BJ (cell line): ENCODE measurements at regions not wholly inside any gene's neighbourhood (a gene's known extent, or its start where the extent isn't known, plus 50 kb on each side); places are given as distances from the start of the nearest gene placed in this dataset.

Source experiments
- CTCF ChIA-PET: fragments of 350-600 bp; formaldehyde crosslinking; extraction: SDS; loops from one replicate; lab custom pipeline; 2021; ENCODE audit warnings: antibody characterized with exemption, inconsistent platforms; lab: Yijun Ruan, JAX
- POLR2A ChIA-PET: fragments of 300-600 bp; sonication (Branson Sonifier 250); formaldehyde crosslinking; extraction: SDS; loops from one replicate; lab custom pipeline; 2021; ENCODE audit warnings: antibody characterized with exemption; lab: Charles Lee
- DNase-seq: peaks from one replicate; pipeline ENCODE4 v3.0.0-alpha.2; 2011; ENCODE audit warnings: low read depth
- H3K27me3 ChIP-seq: 2 replicates; pipeline ENCODE4 v1.6.0; 2011; ENCODE audit warnings: low read length; ENCODE audit not compliant: control insufficient read depth, insufficient read depth
- H3K36me3 ChIP-seq: 2 replicates; pipeline ENCODE4 v1.5.1; 2011; ENCODE audit warnings: low read length; ENCODE audit not compliant: control insufficient read depth, insufficient read depth
- H3K4me3 ChIP-seq: 2 replicates; pipeline ENCODE4 v1.5.1; 2011; ENCODE audit warnings: low read depth, mild to moderate bottlenecking, control low read depth, low read length
- CTCF ChIP-seq: IDR thresholded peaks from 2 replicates; pipeline ENCODE4 v1.5.1; 2011; ENCODE audit warnings: low read depth, mild to moderate bottlenecking, control low read depth, inconsistent platforms, low read length, moderate library complexity; ENCODE audit not compliant: insufficient read depth

DNA sequence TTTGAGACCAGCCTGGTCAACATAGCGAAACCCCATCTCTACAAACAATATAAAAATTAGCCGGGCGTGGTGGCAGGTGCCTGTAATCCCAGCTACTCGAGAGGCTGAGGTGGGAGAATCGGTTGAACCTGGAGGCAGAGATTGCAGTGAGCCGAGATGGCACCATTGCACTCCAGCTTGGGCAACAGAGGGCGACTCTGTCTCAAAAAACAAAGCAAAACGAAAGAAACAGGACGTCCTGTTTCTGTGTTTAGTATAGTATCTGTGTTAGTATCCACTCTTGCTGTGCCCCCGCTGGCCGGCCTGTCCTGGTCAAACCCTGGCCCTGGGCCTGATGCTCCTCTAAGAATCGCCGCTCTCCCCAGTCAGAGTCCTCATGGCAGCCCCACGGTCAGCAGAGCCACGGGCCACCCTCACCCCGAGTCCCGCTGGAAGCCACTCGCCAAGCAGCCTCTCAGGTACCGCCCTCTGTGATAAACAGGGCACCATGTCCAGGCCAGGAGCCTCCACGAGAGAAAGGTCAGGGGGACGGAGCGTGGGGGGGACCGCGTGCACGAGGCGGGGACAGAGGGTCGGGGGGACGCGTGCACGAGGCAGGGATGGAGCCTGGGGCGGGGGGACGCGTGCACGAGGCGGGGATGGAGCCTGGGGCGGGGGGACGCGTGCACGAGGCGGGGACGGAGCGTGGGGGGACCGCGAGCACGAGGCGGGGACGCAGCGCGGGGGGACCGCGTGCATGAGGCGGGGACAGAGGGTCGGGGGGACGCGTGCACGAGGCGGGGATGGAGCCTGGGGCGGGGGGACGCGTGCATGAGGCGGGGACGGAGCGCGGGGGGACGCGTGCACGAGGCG is 384.5 kb downstream of the SMOC2 start:
- no peak overlapping the region for H3K4me3 ChIP-seq
- no peaks in the 10 kb centered on the region for H3K36me3 ChIP-seq
- H3K27me3 ChIP-seq, result no peaks in the 10 kb centered on the region
- ChIA-PET CTCF (no interaction called here), POLR2A (no interaction called here)
- TF ChIP-seq CTCF, result no peak
- DNase-seq, result no peak

GRCh38 chr6:168823397-168824212 is 382.6 kb downstream of the SMOC2 start:
- no peak for TF ChIP-seq CTCF
- no peak for DNase-seq
- Histone ChIP-seq H3K4me3 (no peak overlapping the region), H3K27me3 (no peaks in the 10 kb centered on the region), H3K36me3 (no peaks in the 10 kb centered on the region)
- CTCF ChIA-PET, result interaction anchor here (0.6 kb wide), 1 partner anchor 1446 kb away, joined by 3 read pairs; no protein-coding TSS in a partner anchor
- POLR2A ChIA-PET, result no interaction called here

DNA sequence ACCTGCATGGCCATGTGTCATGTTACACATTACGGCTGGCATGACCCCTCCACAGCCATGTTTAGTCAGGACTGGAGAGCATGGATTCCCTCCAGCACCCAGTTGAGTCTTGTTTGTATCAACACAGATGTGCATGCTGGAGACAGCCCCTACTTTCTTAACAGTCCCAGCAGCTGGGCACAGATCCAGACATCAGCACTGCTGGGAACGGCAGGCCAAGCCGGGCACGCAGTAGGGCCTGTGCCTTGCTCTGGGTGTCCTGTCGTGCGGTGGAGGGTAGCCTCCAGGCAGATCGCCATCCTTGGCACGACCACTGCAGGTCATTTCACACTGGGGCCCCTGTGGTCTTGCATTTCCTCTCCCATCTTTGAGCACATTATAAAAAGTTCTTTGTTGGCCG is 381.4 kb downstream of the SMOC2 start:
- DNase-seq, result no peak
- TF ChIP-seq CTCF, result no peak
- no peak overlapping the region for H3K4me3 ChIP-seq
- no peaks in the 10 kb centered on the region for H3K36me3 ChIP-seq
- POLR2A ChIA-PET, result no interaction called here
- H3K27me3 ChIP-seq, result no peaks in the 10 kb centered on the region
- CTCF ChIA-PET, result interaction anchor here (0.7 kb wide), 1 partner anchor 51 kb away, joined by 3 read pairs; no protein-coding TSS in a partner anchor

DNA sequence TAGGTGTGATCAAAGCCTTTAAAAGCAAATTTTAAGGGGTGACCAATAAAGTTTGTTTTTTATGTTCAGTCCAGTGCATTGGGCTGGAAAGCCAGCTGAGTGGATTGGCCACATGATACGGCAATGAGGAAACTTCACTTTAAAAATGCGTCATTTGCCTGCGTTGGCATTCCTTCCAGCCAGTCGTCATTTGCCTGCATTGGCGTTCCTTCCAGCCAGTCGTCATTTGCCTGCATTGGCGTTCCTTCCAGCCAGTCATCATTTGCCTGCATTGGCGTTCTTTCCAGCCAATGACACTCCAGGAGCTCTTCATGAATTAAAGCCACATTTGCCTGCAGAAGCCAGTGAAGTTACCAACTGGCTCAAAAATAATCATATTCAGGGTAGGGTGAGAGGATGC is 378.6 kb downstream of the SMOC2 start:
- DNase-seq, result no peak
- no peak for TF ChIP-seq CTCF
- POLR2A ChIA-PET, result no interaction called here
- no peaks in the 10 kb centered on the region for H3K27me3 ChIP-seq
- H3K4me3 ChIP-seq, result no peak overlapping the region
- no peaks in the 10 kb centered on the region for H3K36me3 ChIP-seq
- CTCF ChIA-PET, result no interaction called here

- DNase-seq, result no peak
- Histone ChIP-seq H3K27me3 (no peaks in the 10 kb centered on the region), H3K4me3 (no peak overlapping the region), H3K36me3 (no peaks in the 10 kb centered on the region)
- TF ChIP-seq CTCF, result no peak
- ChIA-PET POLR2A (no interaction called here), CTCF (no interaction called here)
These were observed 376.7 kb downstream of the SMOC2 start for GRCh38 chr6:168817558-168818159.
